ENCODE measurements at regions not wholly inside any gene's neighbourhood (a gene's known extent, or its start where the extent isn't known, plus 50 kb on each side); places are given as distances from the start of the nearest gene placed in this dataset.

GRCh38 chr9:90140131-90140818 lies 502.3 kb downstream of the DIRAS2 start (continued):
- TF ChIP-seq RXRA (IDR thresholded peaks at IDR 0.05; ENCODE audit: insufficient read depth, low read depth, low read length) (no peak), ASH2L (IDR thresholded peaks at IDR 0.05; ENCODE audit: low read length) (no peak), KDM1A (IDR thresholded peaks at IDR 0.05; ENCODE audit: borderline replicate concordance, low read length) (no peak), HDAC2 (IDR thresholded peaks at IDR 0.05; ENCODE audit: borderline replicate concordance in 1 of 2, low read depth in 2 of 2, low read length in 2 of 2) (no peak)

All from H1 (cell line).